Calu3 (cell line): ENCODE measurements at regions not wholly inside any gene's neighbourhood (a gene's known extent, or its start where the extent isn't known, plus 50 kb on each side); places are given as distances from the start of the nearest gene placed in this dataset.
"Not testable (repeated sequence)": the region's sequence is repeated elsewhere in the genome, so short reads cannot be mapped to it uniquely, and the experiment has no call there.

Source experiments
- BruUV-seq: library from RNA; stranded (reverse); fragments of 400-500 nt; replicated peaks from 2 replicates; lab custom pipeline; 2021; lab: Mats Ljungman, UMichigan
- CTCF ChIA-PET: fragments of 300-600 bp; sonication (Branson Sonifier 250); formaldehyde crosslinking; loops from one replicate; lab custom pipeline; 2022; ENCODE audit warnings: antibody characterized with exemption; lab: Charles Lee
- DNase-seq: peaks from one replicate; pipeline ENCODE4 v3.0.0; 2022
- H3K27ac Mint-ChIP-seq: one replicate; pipeline ENCODE4 v1.8.0; 2022; ENCODE audit warnings: mixed read lengths; ENCODE audit not compliant: unreplicated experiment
- H3K27me3 Mint-ChIP-seq: one replicate; pipeline ENCODE4 v1.8.0; 2022; ENCODE audit warnings: mixed read lengths; ENCODE audit not compliant: unreplicated experiment
- H3K36me3 Mint-ChIP-seq: one replicate; pipeline ENCODE4 v1.8.0; 2022; ENCODE audit warnings: mild to moderate bottlenecking, moderate library complexity, mixed read lengths; ENCODE audit not compliant: insufficient read depth, unreplicated experiment
- H3K4me1 Mint-ChIP-seq: one replicate; pipeline ENCODE4 v1.8.0; 2022; ENCODE audit warnings: mild to moderate bottlenecking, low read depth, mixed read lengths; ENCODE audit not compliant: unreplicated experiment
- H3K4me3 Mint-ChIP-seq: one replicate; pipeline ENCODE4 v1.8.0; 2022; ENCODE audit warnings: mild to moderate bottlenecking, low read depth, moderate library complexity, mixed read lengths; ENCODE audit not compliant: unreplicated experiment
- H3K9me3 Mint-ChIP-seq: one replicate; pipeline ENCODE4 v1.8.0; 2022; ENCODE audit warnings: low read depth, mixed read lengths; ENCODE audit not compliant: unreplicated experiment
- CTCF ChIP-seq: fragments of 200-600 bp; IDR thresholded peaks from one replicate; pipeline ENCODE4 v1.8.0; 2022; ENCODE audit warnings: antibody characterized with exemption; ENCODE audit not compliant: unreplicated experiment
- intact Hi-C: fragments of 100-400 bp; cut with micrococcal nuclease; formaldehyde crosslinking; loops from one replicate; pipeline ENCODE4 v1.10.0; 2022; ENCODE audit not compliant: unreplicated experiment

- H3K27ac Mint-ChIP-seq, result peak overlapping the region; percentile 60
- CTCF ChIA-PET, result no interaction called here
- H3K4me3 Mint-ChIP-seq, result no peak overlapping the region
- TF ChIP-seq CTCF, result no peak
- H3K36me3 Mint-ChIP-seq, result peaks cover 5% of the 10 kb centered on the region
- no peaks in the 10 kb centered on the region for H3K27me3 Mint-ChIP-seq
- no TSS peak for BruUV-seq
- intact Hi-C loops, result loop anchor here (10.0 kb wide), 1 partner anchor 1023 kb away; the partner anchor contains the start of gene TARS1
- peaks cover 3% of the 10 kb centered on the region for H3K9me3 Mint-ChIP-seq
- DNase-seq, result no peak
- H3K4me1 Mint-ChIP-seq, result peaks cover 48% of the 10 kb centered on the region
Observed at GRCh38 chr5:34467436-34467835, 188.7 kb upstream of the RAI14 start.

- BruUV-seq, DNase-seq, H3K36me3 Mint-ChIP-seq, H3K27me3 Mint-ChIP-seq, H3K9me3 Mint-ChIP-seq, H3K4me3 Mint-ChIP-seq, CTCF ChIA-PET, H3K27ac Mint-ChIP-seq: not testable (repeated sequence)
- H3K4me1 Mint-ChIP-seq, result peaks cover 48% of the 10 kb centered on the region
- intact Hi-C loops, result loop anchor here (10.0 kb wide), 1 partner anchor 1023 kb away; the partner anchor contains the start of gene TARS1
Observed at GRCh38 chr5:34467984-34468383, 188.1 kb upstream of the RAI14 start.

GRCh38 chr5:34469971-34470370 is 186.2 kb upstream of the RAI14 start:
- BruUV-seq, result no TSS peak
- CTCF ChIA-PET, result no interaction called here
- no peak for TF ChIP-seq CTCF

GRCh38 chr5:34474573-34475021 is 181.5 kb upstream of the RAI14 start:
- no peaks in the 10 kb centered on the region for H3K27me3 Mint-ChIP-seq
- no TSS peak for BruUV-seq
- no peak overlapping the region for H3K4me3 Mint-ChIP-seq
- intact Hi-C loops, result loop anchor here (1.0 to 2.0 kb wide), 2 partner anchors 424 to 528 kb away; no protein-coding TSS in a partner anchor
- CTCF ChIA-PET, result interaction anchor here (0.6 to 1.3 kb wide), 7 partner anchors 10 to 529 kb away, joined by 3 to 7 read pairs (median 4); no protein-coding TSS in a partner anchor
- H3K36me3 Mint-ChIP-seq, result no peaks in the 10 kb centered on the region
- H3K4me1 Mint-ChIP-seq, result peaks cover 12% of the 10 kb centered on the region
- peaks cover 3% of the 10 kb centered on the region for H3K9me3 Mint-ChIP-seq
- DNase-seq, result peak; percentile 29
- H3K27ac Mint-ChIP-seq, result no peak overlapping the region
- TF ChIP-seq CTCF, result peak; percentile 68

More at GRCh38 chr5:34469971-34470370, 186.2 kb upstream of the RAI14 start:
- H3K36me3 Mint-ChIP-seq, result peaks cover 5% of the 10 kb centered on the region
- intact Hi-C loops, result loop anchor here (10.0 kb wide), 1 partner anchor 1025 kb away; the partner anchor contains the start of gene TARS1
- DNase-seq, result no peak
- peak overlapping the region; percentile 5 for H3K27ac Mint-ChIP-seq
- no peak overlapping the region for H3K4me3 Mint-ChIP-seq
- H3K4me1 Mint-ChIP-seq, result peaks cover 41% of the 10 kb centered on the region
- peaks cover 3% of the 10 kb centered on the region for H3K9me3 Mint-ChIP-seq
- no peaks in the 10 kb centered on the region for H3K27me3 Mint-ChIP-seq
